ENCODE measurements at regions not wholly inside any gene's neighbourhood (a gene's known extent, or its start where the extent isn't known, plus 50 kb on each side); places are given as distances from the start of the nearest gene placed in this dataset.

DNA sequence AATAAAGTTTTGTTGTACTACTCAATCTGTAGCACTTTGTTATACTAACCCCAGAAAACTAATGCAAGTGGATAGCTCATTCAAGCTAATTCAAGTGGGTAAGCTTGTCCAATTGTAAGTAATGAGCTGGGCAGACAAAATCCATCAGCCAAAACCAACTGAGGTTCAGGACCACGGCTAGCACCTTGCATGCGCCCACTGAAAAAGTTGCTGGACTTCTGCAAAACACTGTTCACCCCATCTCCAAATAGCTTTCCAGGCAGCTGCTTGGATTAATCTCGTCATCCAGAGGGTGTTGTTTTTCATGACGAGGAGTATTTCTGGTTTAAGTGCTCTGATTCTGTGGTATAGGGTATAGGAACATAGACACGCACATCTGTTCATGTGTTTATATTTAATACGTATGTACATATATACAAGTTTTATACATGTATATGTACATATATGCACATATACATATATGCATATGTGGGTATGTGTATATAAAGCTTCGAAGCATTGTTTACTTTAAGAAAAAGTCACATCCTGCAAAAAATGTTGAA is 307.5 kb downstream of the GALR1 start:
- no peaks in the 10 kb centered on the region for H3K36me3 ChIP-seq (ENCODE audit: low read depth)
- H3K4me1 ChIP-seq (ENCODE audit: low read depth) = no peaks in the 10 kb centered on the region
- intact Hi-C loops (cut with DNase I, micrococcal nuclease) = no loop called here
- DNase-seq (no peak), ATAC-seq (no peak)
- TF ChIP-seq, protein P1, sequence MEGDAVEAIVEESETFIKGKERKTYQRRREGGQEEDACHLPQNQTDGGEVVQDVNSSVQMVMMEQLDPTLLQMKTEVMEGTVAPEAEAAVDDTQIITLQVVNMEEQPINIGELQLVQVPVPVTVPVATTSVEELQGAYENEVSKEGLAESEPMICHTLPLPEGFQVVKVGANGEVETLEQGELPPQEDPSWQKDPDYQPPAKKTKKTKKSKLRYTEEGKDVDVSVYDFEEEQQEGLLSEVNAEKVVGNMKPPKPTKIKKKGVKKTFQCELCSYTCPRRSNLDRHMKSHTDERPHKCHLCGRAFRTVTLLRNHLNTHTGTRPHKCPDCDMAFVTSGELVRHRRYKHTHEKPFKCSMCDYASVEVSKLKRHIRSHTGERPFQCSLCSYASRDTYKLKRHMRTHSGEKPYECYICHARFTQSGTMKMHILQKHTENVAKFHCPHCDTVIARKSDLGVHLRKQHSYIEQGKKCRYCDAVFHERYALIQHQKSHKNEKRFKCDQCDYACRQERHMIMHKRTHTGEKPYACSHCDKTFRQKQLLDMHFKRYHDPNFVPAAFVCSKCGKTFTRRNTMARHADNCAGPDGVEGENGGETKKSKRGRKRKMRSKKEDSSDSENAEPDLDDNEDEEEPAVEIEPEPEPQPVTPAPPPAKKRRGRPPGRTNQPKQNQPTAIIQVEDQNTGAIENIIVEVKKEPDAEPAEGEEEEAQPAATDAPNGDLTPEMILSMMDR (IDR thresholded peaks at IDR 0.05) = no peak
- H3K9me3 ChIP-seq = no peaks in the 10 kb centered on the region
- H3K4me3 ChIP-seq = no peak overlapping the region

DNA sequence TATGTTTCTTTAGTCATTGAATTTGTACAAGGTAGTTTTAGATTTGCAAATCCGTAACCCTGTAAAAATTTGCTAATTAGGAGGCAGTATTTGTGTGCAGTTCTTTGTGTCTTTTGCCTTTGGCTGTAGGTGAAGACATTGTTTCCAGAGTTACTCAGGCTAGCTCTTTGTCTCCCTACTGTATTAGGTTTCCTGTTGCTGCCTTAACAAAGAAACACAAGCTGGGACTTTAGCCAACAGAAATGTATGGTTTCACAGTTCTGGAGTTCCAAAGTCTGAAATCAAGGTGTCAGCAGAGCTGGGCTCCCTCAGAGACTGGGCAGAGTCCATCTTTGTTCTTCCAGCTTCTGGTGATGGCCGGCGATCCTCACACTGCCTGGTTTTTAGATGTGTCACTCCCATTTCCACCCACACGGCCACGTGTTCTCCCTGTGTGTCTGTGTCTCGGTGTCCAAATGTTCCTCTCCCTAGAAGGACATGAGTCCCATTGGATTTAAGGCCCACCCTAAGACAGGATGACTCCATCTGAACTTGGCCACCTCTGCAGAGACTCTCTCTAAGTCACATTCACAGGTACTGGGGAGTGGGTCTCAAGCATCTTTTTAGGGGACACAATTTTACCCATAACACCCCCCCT is 309.7 kb downstream of the GALR1 start:
- DNase-seq (no peak), ATAC-seq (no peak)
- TF ChIP-seq, protein P1 (IDR thresholded peaks at IDR 0.05) = no peak
- H3K4me3 ChIP-seq = no peak overlapping the region
- no peaks in the 10 kb centered on the region for H3K36me3 ChIP-seq (ENCODE audit: low read depth)
- no peaks in the 10 kb centered on the region for H3K4me1 ChIP-seq (ENCODE audit: low read depth)
- intact Hi-C loops (cut with DNase I, micrococcal nuclease) = no loop called here
- no peaks in the 10 kb centered on the region for H3K9me3 ChIP-seq

DNA sequence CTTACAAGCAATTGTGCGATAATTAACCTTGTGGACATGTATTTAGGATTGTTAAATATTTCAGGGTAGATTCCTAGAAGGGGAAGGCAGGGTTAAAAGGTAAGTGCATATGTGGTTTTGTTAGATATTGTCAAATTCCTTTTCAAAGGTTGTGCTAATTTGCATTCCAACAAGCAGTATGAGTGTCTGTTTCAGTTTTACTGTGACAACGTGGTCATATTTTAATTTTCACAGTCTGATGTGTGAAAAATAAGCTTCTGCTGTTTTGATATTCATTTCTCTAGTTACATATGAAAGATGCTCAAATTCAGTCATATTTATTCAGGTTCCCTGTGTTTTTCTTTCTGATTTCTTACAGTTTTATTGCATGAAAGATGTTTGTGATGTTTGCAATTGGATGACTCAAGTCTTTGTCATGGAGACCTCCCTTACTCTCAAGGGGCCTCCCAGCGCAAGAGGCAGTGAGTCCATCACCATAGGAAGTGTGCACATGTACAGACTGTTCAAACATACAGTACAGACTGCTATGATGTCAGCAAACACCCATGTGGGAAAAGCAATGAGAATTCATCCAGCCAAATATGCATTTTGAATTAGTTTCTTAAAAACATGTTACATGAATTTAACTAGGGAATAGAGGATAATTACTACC is 310.8 kb downstream of the GALR1 start:
- TF ChIP-seq, protein P1 (IDR thresholded peaks at IDR 0.05) = no peak
- ATAC-seq (no peak), DNase-seq (no peak)
- Histone ChIP-seq H3K4me1 (ENCODE audit: low read depth) (no peaks in the 10 kb centered on the region), H3K9me3 (no peaks in the 10 kb centered on the region), H3K4me3 (no peak overlapping the region), H3K36me3 (ENCODE audit: low read depth) (no peaks in the 10 kb centered on the region)
- intact Hi-C loops (cut with DNase I, micrococcal nuclease) = no loop called here

DNA sequence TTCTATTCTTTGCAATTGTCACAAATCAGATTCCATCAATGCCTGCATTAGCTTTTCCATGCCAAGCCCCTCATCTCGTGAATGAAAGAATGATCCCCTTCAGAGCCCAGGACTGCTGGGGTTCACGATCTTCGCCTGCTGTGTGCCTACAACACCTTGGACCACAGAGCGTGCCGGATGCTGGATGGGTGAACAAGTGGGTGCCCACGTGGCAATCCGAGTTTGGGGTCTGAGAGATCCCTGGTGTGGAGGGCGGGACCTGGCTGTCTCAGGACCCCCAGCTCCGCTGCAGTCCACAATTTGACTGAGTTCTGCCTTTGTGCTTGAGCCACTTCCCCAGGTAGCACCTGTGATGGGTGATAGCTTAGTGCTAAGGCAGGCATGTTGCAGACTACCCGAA is 317.0 kb downstream of the GALR1 start:
- no peaks in the 10 kb centered on the region for H3K4me1 ChIP-seq (ENCODE audit: low read depth)
- intact Hi-C loops (cut with DNase I, micrococcal nuclease) = no loop called here
- ATAC-seq = no peak
- no peaks in the 10 kb centered on the region for H3K36me3 ChIP-seq (ENCODE audit: low read depth)
- DNase-seq = no peak
- no peaks in the 10 kb centered on the region for H3K9me3 ChIP-seq
- no peak overlapping the region for H3K4me3 ChIP-seq
- TF ChIP-seq, protein P1 (IDR thresholded peaks at IDR 0.05) = no peak

DNA sequence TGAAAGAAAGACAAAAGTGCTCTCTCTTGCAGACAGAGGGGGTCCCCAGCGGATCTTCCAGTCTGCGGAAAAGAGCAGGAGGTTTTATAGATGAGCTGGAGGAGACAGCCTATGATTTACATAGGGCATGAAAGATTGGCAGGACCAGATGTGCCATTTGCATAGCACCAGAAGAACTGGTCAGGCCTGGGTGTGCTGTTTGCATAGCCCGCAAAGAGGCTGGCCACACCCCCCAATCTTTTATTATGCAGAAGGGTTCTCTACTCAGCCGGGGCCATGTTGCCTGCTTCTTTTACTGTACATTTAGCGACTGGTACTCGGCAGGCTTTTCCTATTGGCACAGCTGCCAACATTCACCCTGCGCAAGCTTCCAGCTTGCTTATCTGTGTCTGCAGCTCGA is 317.6 kb downstream of the GALR1 start:
- DNase-seq (peak in 1 of 3 donors; percentile 15), ATAC-seq (peak; percentile 65)
- intact Hi-C loops (cut with DNase I, micrococcal nuclease) = no loop called here
- Histone ChIP-seq H3K4me3 (no peak overlapping the region), H3K36me3 (ENCODE audit: low read depth) (no peaks in the 10 kb centered on the region), H3K4me1 (ENCODE audit: low read depth) (no peaks in the 10 kb centered on the region), H3K9me3 (no peaks in the 10 kb centered on the region)
- TF ChIP-seq, protein P1 (IDR thresholded peaks at IDR 0.05) = no peak
